Right lobe of liver (tissue), 6 donors: ENCODE measurements at regions not wholly inside any gene's neighbourhood (a gene's known extent, or its start where the extent isn't known, plus 50 kb on each side); places are given as distances from the start of the nearest gene placed in this dataset.

Experiments
- ATAC-seq, 4 donors: fragments of 200-7000 bp; cut with Tn5 transposase; one replicate each; pipeline ENCODE4 v1.9.1; 2020; ENCODE audit warnings: mild to moderate bottlenecking in 4 of 4, moderate library complexity in 4 of 4
- DNase-seq, 3 donors: peaks; one replicate each; pipeline ENCODE4 v3.0.0-alpha.2; 2020
- H3K27ac ChIP-seq, 3 donors: fragments of 200-600 bp; one replicate each; pipeline ENCODE4 v1.8.0; 2022
- H3K27me3 ChIP-seq, 2 donors: fragments of 200-600 bp; one replicate each; pipeline ENCODE4 v1.8.0; 2022
- H3K36me3 ChIP-seq, 4 donors: fragments of 200-600 bp; sonication (generic) in 1 of 4; one replicate each; pipeline versions ENCODE4 v1.5.1 to v1.8.0; 2017 to 2022; ENCODE audit warnings: control low read depth in 1 of 4
- H3K4me1 ChIP-seq, 4 donors: fragments of 200-600 bp; sonication (generic) in 1 of 4; one replicate each; pipeline versions ENCODE4 v1.5.1 to v1.8.0; 2017 to 2022; ENCODE audit warnings: control low read depth in 1 of 4
- H3K4me3 ChIP-seq, 3 donors: fragments of 200-600 bp; one replicate each; pipeline ENCODE4 v1.8.0; 2022
- H3K9me3 ChIP-seq, 4 donors: fragments of 200-600 bp; sonication (generic) in 1 of 4; one replicate each; pipeline versions ENCODE4 v1.5.1 to v1.8.0; 2017 to 2022; ENCODE audit warnings: control low read depth in 1 of 4
- CTCF ChIP-seq, 4 donors: fragments of 200-600 bp in 3 of 4; fragments of 450-650 bp in 1 of 4; IDR thresholded peaks; one replicate each; pipeline versions ENCODE4 v1.5.1 to v1.8.0; 2016 to 2022; ENCODE audit warnings: antibody characterized with exemption in 4 of 4, mild to moderate bottlenecking in 2 of 4
- POLR2A ChIP-seq: fragments of 450-650 bp; IDR thresholded peaks from one replicate; pipeline ENCODE4 v1.6.1; 2017; ENCODE audit warnings: antibody characterized with exemption, mild to moderate bottlenecking
- WGBS: methylation state at CpG from one replicate; pipeline ENCODE4 v1.1.6; 2018; ENCODE audit warnings: low coverage, low lambda C conversion rate; ENCODE audit not compliant: insufficient coverage; ENCODE audit errors: missing lambda C conversion rate; 5-methylcytosine and 5-hydroxymethylcytosine counted together
- intact Hi-C, 2 donors: fragments of 100-400 bp; cut with DNase I; formaldehyde crosslinking; loops; one replicate each; pipeline versions ENCODE4 v1.11.2 to v1.14.1; 2022
- donor health status: DM: no; HTN: yes; CAD: no.
- donor health status: DM: no; HTN: no; CAD: no.
- donor health status: DM: no; HTN: no; CAD: no.
- donor health status: DM: no; HTN: yes; CAD: no.
- donor health status: DM: no; HTN: yes; CAD: no.

DNA sequence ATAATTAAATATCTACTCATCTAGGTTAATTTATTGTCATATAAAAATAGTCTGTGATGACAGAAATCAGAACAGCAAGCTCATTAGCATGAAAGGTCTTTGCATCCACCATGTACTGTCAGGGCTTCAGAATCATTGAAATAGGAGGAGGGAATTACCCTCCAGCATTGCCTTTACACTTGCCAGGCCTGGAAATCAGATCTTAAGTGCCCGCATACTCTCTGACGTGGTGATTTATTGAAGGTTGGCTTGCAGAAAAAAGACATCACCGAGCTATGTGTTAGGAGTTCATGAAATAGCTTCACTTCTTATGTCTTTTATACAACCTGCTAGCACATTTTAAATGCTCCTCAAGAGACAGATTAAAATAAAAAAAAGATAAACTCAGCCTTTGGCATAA is 661.7 kb upstream of the SLITRK1 start:
- no peak overlapping the region for H3K27ac ChIP-seq
- H3K36me3 ChIP-seq: no peaks in the 10 kb centered on the region
- H3K27me3 ChIP-seq: no peaks in the 10 kb centered on the region
- no peak overlapping the region for H3K4me3 ChIP-seq
- no peak for ATAC-seq
- H3K4me1 ChIP-seq: no peaks in the 10 kb centered on the region
- 62% methylated on average over 3 of the region's 3 CpGs for WGBS
- H3K9me3 ChIP-seq: no peaks in the 10 kb centered on the region
- TF ChIP-seq POLR2A: no peak
- TF ChIP-seq CTCF (IDR thresholded peaks at IDR 0.05): no peak
- no peak for DNase-seq
- intact Hi-C loops: no loop called here

DNA sequence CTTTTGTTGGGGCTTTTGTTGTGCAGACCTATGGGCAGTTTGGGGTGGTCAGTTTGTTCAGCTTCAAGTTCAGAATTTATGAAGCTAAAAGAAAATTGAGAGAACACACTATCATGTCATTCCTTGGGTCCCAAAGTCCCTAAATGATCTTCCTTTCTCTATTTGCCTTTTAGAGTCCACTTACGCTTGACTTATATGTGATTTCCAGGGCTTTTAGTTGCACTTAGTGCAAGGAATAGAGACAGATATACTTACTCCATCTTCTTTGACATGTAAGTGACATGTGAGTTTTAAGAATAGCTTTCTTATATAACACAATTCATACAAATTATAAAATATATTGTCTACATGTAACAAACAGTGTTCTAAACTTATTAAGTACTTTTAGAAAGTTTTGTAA is 660.1 kb upstream of the SLITRK1 start:
- 52% methylated on average over 1 of the region's 1 CpG for WGBS
- H3K4me1 ChIP-seq: no peaks in the 10 kb centered on the region
- H3K4me3 ChIP-seq: no peak overlapping the region
- H3K27me3 ChIP-seq: no peaks in the 10 kb centered on the region
- TF ChIP-seq POLR2A (no peak), CTCF (IDR thresholded peaks at IDR 0.05) (no peak)
- intact Hi-C loops: no loop called here
- H3K27ac ChIP-seq: no peak overlapping the region
- ATAC-seq (no peak), DNase-seq (no peak)
- H3K9me3 ChIP-seq: no peaks in the 10 kb centered on the region
- H3K36me3 ChIP-seq: no peaks in the 10 kb centered on the region

- H3K4me1 ChIP-seq: no peaks in the 10 kb centered on the region
- intact Hi-C loops: no loop called here
- H3K36me3 ChIP-seq: no peaks in the 10 kb centered on the region
- H3K4me3 ChIP-seq: no peak overlapping the region
- no peak for DNase-seq
- no peak for ATAC-seq
- no peaks in the 10 kb centered on the region for H3K9me3 ChIP-seq
- no peaks in the 10 kb centered on the region for H3K27me3 ChIP-seq
- H3K27ac ChIP-seq: no peak overlapping the region
- WGBS: 44% methylated on average over 2 of the region's 2 CpGs
- TF ChIP-seq POLR2A: no peak
- TF ChIP-seq CTCF (IDR thresholded peaks at IDR 0.05): no peak
Observed at GRCh38 chr13:84536906-84537305, 654.6 kb upstream of the SLITRK1 start.

- ATAC-seq (no peak), DNase-seq (no peak)
- no peaks in the 10 kb centered on the region for H3K27me3 ChIP-seq
- no peaks in the 10 kb centered on the region for H3K4me1 ChIP-seq
- H3K4me3 ChIP-seq: no peak overlapping the region
- intact Hi-C loops: no loop called here
- WGBS: 29% methylated on average over 1 of the region's 3 CpGs
- TF ChIP-seq POLR2A: no peak
- TF ChIP-seq CTCF (IDR thresholded peaks at IDR 0.05): no peak
- no peaks in the 10 kb centered on the region for H3K36me3 ChIP-seq
- H3K9me3 ChIP-seq: no peaks in the 10 kb centered on the region
- H3K27ac ChIP-seq: no peak overlapping the region
Observed at GRCh38 chr13:84528408-84529070, 646.3 kb upstream of the SLITRK1 start.

- Histone ChIP-seq H3K36me3 (no peaks in the 10 kb centered on the region), H3K4me3 (no peak overlapping the region), H3K27me3 (no peaks in the 10 kb centered on the region), H3K4me1 (no peaks in the 10 kb centered on the region), H3K27ac (no peak overlapping the region), H3K9me3 (no peaks in the 10 kb centered on the region)
- ATAC-seq: no peak
- DNase-seq: no peak
- intact Hi-C loops: no loop called here
- no peak for TF ChIP-seq POLR2A
- no peak for TF ChIP-seq CTCF (IDR thresholded peaks at IDR 0.05)
Observed at GRCh38 chr13:84525865-84526264, 643.6 kb upstream of the SLITRK1 start.
